GM13977 (cell line): ENCODE measurements at regions not wholly inside any gene's neighbourhood (a gene's known extent, or its start where the extent isn't known, plus 50 kb on each side); places are given as distances from the start of the nearest gene placed in this dataset.

Experiments used
- DNase-seq: peaks from one replicate; pipeline ENCODE4 v3.0.0; 2012; ENCODE audit warnings: low spot score
- in situ Hi-C: fragments of 300-500 bp; cut with MboI; formaldehyde crosslinking; loops from one replicate; pipeline ENCODE4 v1.12.0; 2022; ENCODE audit warnings: low sequenced_read_pairs, low pct_unique_long_range_greater_than_20kb, mixed read lengths, inconsistent platforms; ENCODE audit not compliant: unreplicated experiment
- TF ChIP-seq, protein P1 (sequence below): IDR thresholded peaks from 2 replicates; pipeline ENCODE4 v1.5.1; 2012; ENCODE audit warnings: mild to moderate bottlenecking, control low read depth; ENCODE audit not compliant: insufficient read depth; ENCODE audit errors: extremely low read depth, missing control alignments

DNA sequence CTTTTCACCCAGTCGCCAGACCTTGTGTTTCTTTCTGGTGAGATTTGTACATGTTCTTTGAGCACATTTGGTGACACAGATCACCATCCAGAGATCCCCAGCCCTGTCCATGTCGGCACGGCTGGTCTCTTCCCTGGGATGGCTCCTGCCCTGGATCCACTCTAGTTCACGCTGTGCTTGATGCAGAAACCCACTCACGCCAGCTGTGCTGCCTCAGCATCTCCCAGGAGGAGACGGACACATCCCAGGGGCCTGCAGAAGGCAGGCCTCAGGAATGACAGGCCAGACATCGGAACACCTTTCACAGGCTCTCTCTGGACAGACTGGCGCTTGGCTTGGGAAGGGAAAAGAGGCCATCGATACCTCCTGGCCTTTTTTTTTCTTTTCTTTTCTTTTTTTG lies 203.6 kb downstream of the ACKR3 start:
- DNase-seq: no peak
- in situ Hi-C loops: no loop called here
- TF ChIP-seq, protein P1, sequence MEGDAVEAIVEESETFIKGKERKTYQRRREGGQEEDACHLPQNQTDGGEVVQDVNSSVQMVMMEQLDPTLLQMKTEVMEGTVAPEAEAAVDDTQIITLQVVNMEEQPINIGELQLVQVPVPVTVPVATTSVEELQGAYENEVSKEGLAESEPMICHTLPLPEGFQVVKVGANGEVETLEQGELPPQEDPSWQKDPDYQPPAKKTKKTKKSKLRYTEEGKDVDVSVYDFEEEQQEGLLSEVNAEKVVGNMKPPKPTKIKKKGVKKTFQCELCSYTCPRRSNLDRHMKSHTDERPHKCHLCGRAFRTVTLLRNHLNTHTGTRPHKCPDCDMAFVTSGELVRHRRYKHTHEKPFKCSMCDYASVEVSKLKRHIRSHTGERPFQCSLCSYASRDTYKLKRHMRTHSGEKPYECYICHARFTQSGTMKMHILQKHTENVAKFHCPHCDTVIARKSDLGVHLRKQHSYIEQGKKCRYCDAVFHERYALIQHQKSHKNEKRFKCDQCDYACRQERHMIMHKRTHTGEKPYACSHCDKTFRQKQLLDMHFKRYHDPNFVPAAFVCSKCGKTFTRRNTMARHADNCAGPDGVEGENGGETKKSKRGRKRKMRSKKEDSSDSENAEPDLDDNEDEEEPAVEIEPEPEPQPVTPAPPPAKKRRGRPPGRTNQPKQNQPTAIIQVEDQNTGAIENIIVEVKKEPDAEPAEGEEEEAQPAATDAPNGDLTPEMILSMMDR: no peak

DNA sequence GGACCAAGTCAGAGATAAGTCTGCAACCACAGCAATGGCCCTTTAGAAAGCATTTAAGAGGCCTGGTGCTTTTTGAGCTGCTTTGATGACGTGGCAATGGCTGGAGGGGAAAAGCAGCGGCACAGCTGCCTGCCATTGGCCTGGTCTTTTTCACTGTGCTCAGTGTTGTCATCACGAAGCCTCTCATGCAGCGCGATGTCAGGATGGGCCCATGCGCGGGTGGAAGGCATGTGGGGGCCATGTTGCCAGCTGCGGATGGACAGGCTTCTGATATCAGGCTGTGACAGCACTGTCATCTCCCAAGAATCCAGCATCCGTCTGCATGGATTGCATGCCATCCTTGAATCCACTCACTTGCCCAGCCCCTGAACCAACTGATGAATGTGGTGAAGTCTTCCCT lies 204.5 kb downstream of the ACKR3 start:
- DNase-seq: no peak
- in situ Hi-C loops: no loop called here
- TF ChIP-seq, protein P1: no peak

- TF ChIP-seq, protein P1: no peak
- DNase-seq: no peak
- in situ Hi-C loops: no loop called here
Measured at GRCh38 chr2:236775511-236775910, 205.9 kb downstream of the ACKR3 start.

- TF ChIP-seq, protein P1: no peak
- no peak for DNase-seq
- in situ Hi-C loops: no loop called here
Measured at GRCh38 chr2:236776206-236776605, 206.6 kb downstream of the ACKR3 start.

DNA sequence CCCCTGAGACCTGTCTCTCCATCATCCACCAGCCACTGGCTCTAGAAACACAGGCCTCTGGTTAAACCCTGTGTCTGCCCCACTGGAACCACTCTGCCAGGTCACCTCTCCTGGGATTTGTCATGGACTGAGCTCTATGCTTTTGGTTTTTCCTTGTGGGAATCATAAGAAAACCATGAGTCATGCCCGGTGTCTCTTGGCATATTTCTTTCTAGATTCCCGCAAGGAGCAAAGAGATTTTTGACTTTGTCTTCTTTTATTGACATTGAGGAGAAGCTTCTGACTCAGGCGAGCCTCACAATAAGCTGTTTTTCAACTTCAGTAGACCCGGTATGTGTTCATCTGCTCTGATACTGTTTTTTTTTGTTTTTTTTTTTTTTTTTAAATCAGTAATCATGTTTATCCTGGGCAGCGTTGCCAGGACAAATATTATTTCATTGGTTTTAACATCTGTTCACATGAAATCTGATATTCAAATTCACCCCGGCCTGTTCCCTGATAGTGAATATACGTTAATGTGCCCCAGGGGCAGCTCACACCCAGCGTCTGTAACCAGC lies 207.1 kb downstream of the ACKR3 start:
- DNase-seq: no peak
- TF ChIP-seq, protein P1: no peak
- in situ Hi-C loops: no loop called here

- in situ Hi-C loops: no loop called here
- TF ChIP-seq, protein P1: no peak
- no peak for DNase-seq
Measured at GRCh38 chr2:236777408-236777807, 207.8 kb downstream of the ACKR3 start.
